Esophagus squamous epithelium (tissue), 4 donors: ENCODE measurements at regions not wholly inside any gene's neighbourhood (a gene's known extent, or its start where the extent isn't known, plus 50 kb on each side); places are given as distances from the start of the nearest gene placed in this dataset.

Experiments
- CTCF ChIP-seq, 6 experiments: fragments of 450-650 bp in 4 of 6; fragments of 200-600 bp in 2 of 6; sonication (generic) in 2 of 6; IDR thresholded peaks; one replicate each; pipeline ENCODE4 v1.5.1; 2016 to 2019; ENCODE audit warnings: antibody characterized with exemption in 6 of 6, mild to moderate bottlenecking in 4 of 6, moderate library complexity in 4 of 6
- POLR2A ChIP-seq, 4 donors: fragments of 450-650 bp; IDR thresholded peaks; one replicate each; pipeline ENCODE4 v1.6.1; 2017; ENCODE audit warnings: antibody characterized with exemption in 4 of 4, mild to moderate bottlenecking in 4 of 4, moderate library complexity in 3 of 4

DNA sequence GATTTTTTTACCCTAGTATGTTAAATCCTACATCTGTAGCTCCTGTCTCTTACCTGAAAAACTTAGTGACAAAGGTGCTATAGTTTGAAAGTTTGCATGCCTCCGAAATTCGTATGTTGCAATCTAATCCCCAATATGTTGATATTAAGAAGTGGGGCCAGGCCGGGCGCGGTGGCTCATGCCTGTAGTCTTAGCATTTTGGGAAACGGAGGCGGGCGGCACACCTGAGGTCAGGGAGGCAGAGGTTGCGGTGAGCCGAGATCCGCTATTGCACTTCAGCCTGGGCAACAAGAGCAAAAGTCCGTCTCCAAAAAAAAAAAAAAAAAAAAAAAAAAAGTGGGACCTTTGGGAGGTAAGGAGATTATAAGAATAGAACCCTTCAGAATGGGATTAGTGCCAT, 471.3 kb upstream of the TECRL start:
- no peak for TF ChIP-seq CTCF (IDR thresholded peaks at IDR 0.05)
- TF ChIP-seq POLR2A (IDR thresholded peaks at IDR 0.05), result no peak
